GM12878 (cell line): ENCODE measurements at regions not wholly inside any gene's neighbourhood (a gene's known extent, or its start where the extent isn't known, plus 50 kb on each side); places are given as distances from the start of the nearest gene placed in this dataset.

Experiments used
- ATAC-seq: fragments of 200-7000 bp; cut with Tn5 transposase; 3 replicates; pipeline ENCODE4 v1.9.1; 2020; ENCODE audit warnings: mild to moderate bottlenecking, moderate library complexity
- BruUV-seq: library from RNA; stranded (reverse); fragments of 400-500 nt; replicated peaks from 2 replicates; lab custom pipeline; 2021; lab: Mats Ljungman, UMichigan
- CTCF ChIA-PET: fragments of 300-600 bp; sonication (Branson Sonifier 250); formaldehyde crosslinking; extraction: SDS; loops from one replicate; lab custom pipeline; 2021; ENCODE audit warnings: inconsistent platforms; lab: Yijun Ruan, JAX
- POLR2A ChIA-PET: fragments of 350-600 bp; formaldehyde crosslinking; extraction: SDS; loops from one replicate; lab custom pipeline; 2021; ENCODE audit warnings: inconsistent platforms; lab: Charles Lee
- RAD21 ChIA-PET: fragments of 300-600 bp; sonication (Branson Sonifier 250); formaldehyde crosslinking; loops from one replicate; lab custom pipeline; 2023; ENCODE audit warnings: antibody characterized with exemption; ENCODE audit not compliant: unreplicated experiment; lab: Charles Lee
- SMC1A ChIA-PET: fragments of 300-600 bp; sonication (Branson Sonifier 250); formaldehyde crosslinking; loops from one replicate; lab custom pipeline; 2023; ENCODE audit not compliant: unreplicated experiment, uncharacterized antibody; lab: Charles Lee
- DNase-seq: peaks from one replicate; pipeline ENCODE4 v3.0.0-alpha.2; 2011; ENCODE audit warnings: low read depth, low spot score
- FAIRE-seq: peaks from 3 replicates; lab custom pipeline; 2011; peaks lifted over from hg19 to GRCh38; lab: Jason Lieb, UNC
- H2AFZ ChIP-seq: 2 replicates; pipeline ENCODE4 v1.6.0; 2011; ENCODE audit warnings: low read depth, low read length, control low read depth; ENCODE audit not compliant: control insufficient read depth
- H3K27ac ChIP-seq: 2 replicates; pipeline ENCODE4 v1.5.1; 2011; ENCODE audit warnings: control low read depth; ENCODE audit not compliant: control insufficient read depth, insufficient read depth
- H3K27me3 ChIP-seq, 2 experiments: replicated peaks in 1 of 2; 2 replicates each; pipeline versions ENCODE4 v1.6.0 to v1.6.1; 2011; ENCODE audit warnings: low read length in 1 of 2; ENCODE audit not compliant: control insufficient read depth in 2 of 2, insufficient read depth in 2 of 2
- H3K36me3 ChIP-seq, 2 experiments: 2 replicates each; pipeline ENCODE4 v1.5.1; 2011; ENCODE audit warnings: low read length in 1 of 2; ENCODE audit not compliant: control insufficient read depth in 2 of 2, insufficient read depth in 2 of 2
- H3K4me1 ChIP-seq: 2 replicates; pipeline ENCODE4 v1.6.1; 2011; ENCODE audit warnings: mild to moderate bottlenecking, low read length, moderate library complexity, mixed read lengths; ENCODE audit not compliant: control insufficient read depth, insufficient read depth
- H3K4me2 ChIP-seq: 2 replicates; pipeline ENCODE4 v1.6.0; 2011; ENCODE audit warnings: control low read depth; ENCODE audit not compliant: control insufficient read depth, insufficient read depth
- H3K4me3 ChIP-seq: fragments of 200-600 bp; sonication (generic); 2 replicates; pipeline ENCODE4 v1.5.1; 2016
- H3K79me2 ChIP-seq: 2 replicates; pipeline ENCODE4 v1.6.0; 2011; ENCODE audit warnings: low read length; ENCODE audit not compliant: control insufficient read depth, insufficient read depth
- H3K9ac ChIP-seq: 2 replicates; pipeline ENCODE4 v1.8.0; 2011; ENCODE audit warnings: low read length, control low read depth, mixed read lengths; ENCODE audit not compliant: control insufficient read depth, insufficient read depth
- H3K9me3 ChIP-seq: replicated peaks from 3 replicates; pipeline ENCODE4 v1.5.1; 2011; ENCODE audit warnings: mild to moderate bottlenecking, low read length; ENCODE audit not compliant: control insufficient read depth, insufficient read depth
- H4K20me1 ChIP-seq: 2 replicates; pipeline ENCODE4 v1.6.0; 2011; ENCODE audit not compliant: control insufficient read depth, insufficient read depth
- ATF7 ChIP-seq: fragments of 450-650 bp; IDR thresholded peaks from 2 replicates; pipeline ENCODE4 v1.6.1; 2016; ENCODE audit warnings: low read depth, mild to moderate bottlenecking
- BHLHE40 ChIP-seq, 2 experiments: fragments of 450-650 bp in 1 of 2; IDR thresholded peaks; 2 replicates each; pipeline ENCODE4 v1.6.1; 2011 to 2017; ENCODE audit warnings: low read depth in 2 of 2, borderline replicate concordance in 1 of 2, improper control_type of control experiment in 1 of 2, low read length in 1 of 2, mild to moderate bottlenecking in 1 of 2
- EP300 ChIP-seq, 2 experiments: fragments of 150-350 bp in 1 of 2; IDR thresholded peaks; 2 replicates each; pipeline ENCODE4 v1.6.1; 2011 to 2012; ENCODE audit warnings: low read depth in 2 of 2, low read length in 2 of 2, borderline replicate concordance in 1 of 2, improper control_type of control experiment in 1 of 2, inconsistent platforms in 1 of 2; ENCODE audit not compliant: control insufficient read depth in 1 of 2
- FOXM1 ChIP-seq: IDR thresholded peaks from 2 replicates; pipeline ENCODE4 v1.6.1; 2012; ENCODE audit warnings: low read depth, mild to moderate bottlenecking, inconsistent platforms, low read length, moderate library complexity
- MLLT1 ChIP-seq: fragments of 450-650 bp; IDR thresholded peaks from 2 replicates; pipeline ENCODE4 v1.6.1; 2016; ENCODE audit warnings: mild to moderate bottlenecking
- PAX8 ChIP-seq: fragments of 450-650 bp; IDR thresholded peaks from 2 replicates; pipeline ENCODE4 v1.6.1; 2017; ENCODE audit warnings: mild to moderate bottlenecking, moderate library complexity
- RAD51 ChIP-seq: fragments of 450-650 bp; IDR thresholded peaks from 2 replicates; pipeline ENCODE4 v1.6.1; 2016; ENCODE audit warnings: moderate library complexity, mild to moderate bottlenecking, inconsistent platforms
- RUNX3 ChIP-seq: IDR thresholded peaks from 2 replicates; pipeline ENCODE4 v1.6.1; 2012; ENCODE audit warnings: low read length, inconsistent platforms
- TARDBP ChIP-seq: IDR thresholded peaks from 2 replicates; pipeline ENCODE4 v1.6.1; 2016; ENCODE audit warnings: borderline replicate concordance
- TBL1XR1 ChIP-seq: IDR thresholded peaks from 2 replicates; pipeline ENCODE4 v1.6.1; 2012; ENCODE audit warnings: low read depth, low read length, improper control_type of control experiment
- YY1 ChIP-seq: IDR thresholded peaks from 2 replicates; pipeline ENCODE4 v1.6.1; 2011; ENCODE audit warnings: low read depth, mild to moderate bottlenecking, low read length
- ZNF207 ChIP-seq: fragments of 450-650 bp; IDR thresholded peaks from 2 replicates; pipeline ENCODE4 v1.6.1; 2014; ENCODE audit warnings: antibody characterized with exemption, mild to moderate bottlenecking, borderline replicate concordance
- ZNF622 ChIP-seq: fragments of 450-650 bp; IDR thresholded peaks from 2 replicates; pipeline ENCODE4 v1.6.1; 2017; ENCODE audit warnings: mild to moderate bottlenecking, inconsistent platforms
- WGBS: methylation state at CpG from one replicate; pipeline ENCODE4 v1.1.6; 2016; ENCODE audit warnings: low lambda C conversion rate; ENCODE audit not compliant: insufficient replicate concordance, insufficient coverage; ENCODE audit errors: missing lambda C conversion rate; 5-methylcytosine and 5-hydroxymethylcytosine counted together
- in situ Hi-C: fragments of 300-500 bp; cut with MboI; formaldehyde crosslinking; loops from 9 replicates; pipeline ENCODE4 v1.14.3; 2018; ENCODE audit warnings: mixed read lengths
- intact Hi-C: fragments of 100-400 bp; cut with micrococcal nuclease; formaldehyde crosslinking; loops from one replicate; pipeline ENCODE4 v1.14.2; 2022; ENCODE audit not compliant: unreplicated experiment
- TF ChIP-seq, protein P1 (sequence below): IDR thresholded peaks from 2 replicates; pipeline ENCODE4 v1.6.1; 2011; ENCODE audit warnings: mild to moderate bottlenecking, low read depth, low read length, moderate library complexity; ENCODE audit not compliant: insufficient replicate concordance
- TF ChIP-seq, protein P2 (sequence below): IDR thresholded peaks from 2 replicates; pipeline ENCODE4 v1.6.1; 2012; ENCODE audit warnings: low read depth, low read length, improper control_type of control experiment
- TF ChIP-seq, protein P3 (sequence below): fragments of 450-650 bp; IDR thresholded peaks from 2 replicates; pipeline ENCODE4 v1.6.1; 2017; ENCODE audit warnings: mild to moderate bottlenecking, moderate library complexity

DNA sequence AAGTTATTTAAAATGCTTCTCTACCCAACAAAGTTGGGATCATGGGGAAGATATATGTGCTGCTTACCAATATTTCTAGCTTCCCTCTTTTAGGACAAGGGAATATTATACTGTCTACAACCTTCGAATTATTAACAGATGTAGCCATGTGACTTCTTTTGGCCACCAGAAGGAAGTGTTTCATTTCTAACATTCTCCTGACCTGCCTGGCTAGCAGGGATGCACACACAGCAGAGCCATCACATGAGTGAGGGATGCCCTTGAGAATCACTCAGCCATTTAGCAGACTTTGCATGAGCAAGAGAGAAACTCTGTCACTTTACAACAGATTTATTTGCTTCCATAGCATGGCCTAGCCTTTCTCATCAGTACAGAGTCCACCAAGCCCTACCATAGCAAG, 230.7 kb upstream of the MARCKS start:
- ATAC-seq (peak; percentile 42), DNase-seq (no peak), FAIRE-seq (peak; percentile 73)
- H3K4me2 ChIP-seq = peak overlapping the region; percentile 99
- CTCF ChIA-PET = interaction anchor here (0.6 to 15.8 kb wide), 11 partner anchors 10 to 473 kb away, joined by 3 to 146 read pairs (median 5); no protein-coding TSS in a partner anchor
- WGBS = 0% methylated on average over 1 of the region's 1 CpG
- POLR2A ChIA-PET = interaction anchor here (1.0 to 15.9 kb wide), 9 partner anchors 8 to 338 kb away, joined by 3 to 304 read pairs (median 6); no protein-coding TSS in a partner anchor
- H3K9ac ChIP-seq = peak overlapping the region; percentile 5; the same call in 1 of the 2 replicates
- H3K79me2 ChIP-seq = peaks cover 26% of the 10 kb centered on the region
- no TSS peak for BruUV-seq
- RAD21 ChIA-PET = interaction anchor here (0.7 to 14.0 kb wide), 26 partner anchors 8 to 746 kb away, joined by 3 to 395 read pairs (median 5); no protein-coding TSS in a partner anchor
- no peaks in the 10 kb centered on the region for H3K27me3 ChIP-seq
- intact Hi-C loops = loop anchor here (1.0 to 5.0 kb wide), 2 partner anchors 64 to 249 kb away; no protein-coding TSS in a partner anchor
- peaks cover 68% of the 10 kb centered on the region for H3K4me1 ChIP-seq
- no peaks in the 10 kb centered on the region for H3K36me3 ChIP-seq
- SMC1A ChIA-PET = interaction anchor here (0.8 to 15.5 kb wide), 33 partner anchors 7 to 339 kb away, joined by 3 to 489 read pairs (median 6); no protein-coding TSS in a partner anchor
- H3K27ac ChIP-seq = peak overlapping the region; percentile 100
- no peaks in the 10 kb centered on the region for H4K20me1 ChIP-seq
- H3K9me3 ChIP-seq = no peaks in the 10 kb centered on the region
- peak overlapping the region; percentile 25; the same call in 1 of the 2 replicates for H3K4me3 ChIP-seq
- H2AFZ ChIP-seq = no peak overlapping the region; the same call in 1 of the 2 replicates
- in situ Hi-C loops = loop anchor here (25.0 kb wide), 2 partner anchors 1789 to 1889 kb away; no protein-coding TSS in a partner anchor
- TF ChIP-seq BHLHE40 (IDR thresholded peaks at IDR 0.05; ENCODE audit: borderline replicate concordance in 1 of 2, low read depth in 2 of 2, low read length in 1 of 2) = peak; percentile 58 to 64; a peak in 3 of 4 replicates
- no peak for TF ChIP-seq ATF7
- TF ChIP-seq, protein P1, sequence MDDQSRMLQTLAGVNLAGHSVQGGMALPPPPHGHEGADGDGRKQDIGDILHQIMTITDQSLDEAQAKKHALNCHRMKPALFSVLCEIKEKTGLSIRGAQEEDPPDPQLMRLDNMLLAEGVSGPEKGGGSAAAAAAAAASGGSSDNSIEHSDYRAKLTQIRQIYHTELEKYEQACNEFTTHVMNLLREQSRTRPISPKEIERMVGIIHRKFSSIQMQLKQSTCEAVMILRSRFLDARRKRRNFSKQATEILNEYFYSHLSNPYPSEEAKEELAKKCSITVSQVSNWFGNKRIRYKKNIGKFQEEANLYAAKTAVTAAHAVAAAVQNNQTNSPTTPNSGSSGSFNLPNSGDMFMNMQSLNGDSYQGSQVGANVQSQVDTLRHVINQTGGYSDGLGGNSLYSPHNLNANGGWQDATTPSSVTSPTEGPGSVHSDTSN = no peak
- TF ChIP-seq MLLT1 = no peak
- TF ChIP-seq, protein P2, sequence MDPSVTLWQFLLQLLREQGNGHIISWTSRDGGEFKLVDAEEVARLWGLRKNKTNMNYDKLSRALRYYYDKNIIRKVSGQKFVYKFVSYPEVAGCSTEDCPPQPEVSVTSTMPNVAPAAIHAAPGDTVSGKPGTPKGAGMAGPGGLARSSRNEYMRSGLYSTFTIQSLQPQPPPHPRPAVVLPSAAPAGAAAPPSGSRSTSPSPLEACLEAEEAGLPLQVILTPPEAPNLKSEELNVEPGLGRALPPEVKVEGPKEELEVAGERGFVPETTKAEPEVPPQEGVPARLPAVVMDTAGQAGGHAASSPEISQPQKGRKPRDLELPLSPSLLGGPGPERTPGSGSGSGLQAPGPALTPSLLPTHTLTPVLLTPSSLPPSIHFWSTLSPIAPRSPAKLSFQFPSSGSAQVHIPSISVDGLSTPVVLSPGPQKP = no peak
- TF ChIP-seq ZNF207 = no peak
- TF ChIP-seq TARDBP = no peak
- TF ChIP-seq ZNF622 = no peak
- TF ChIP-seq PAX8 = no peak
- TF ChIP-seq RAD51 = peak; percentile 76
- no peak for TF ChIP-seq FOXM1
- TF ChIP-seq RUNX3 = no peak; the same call in 1 of the 2 replicates
- TF ChIP-seq, protein P3, sequence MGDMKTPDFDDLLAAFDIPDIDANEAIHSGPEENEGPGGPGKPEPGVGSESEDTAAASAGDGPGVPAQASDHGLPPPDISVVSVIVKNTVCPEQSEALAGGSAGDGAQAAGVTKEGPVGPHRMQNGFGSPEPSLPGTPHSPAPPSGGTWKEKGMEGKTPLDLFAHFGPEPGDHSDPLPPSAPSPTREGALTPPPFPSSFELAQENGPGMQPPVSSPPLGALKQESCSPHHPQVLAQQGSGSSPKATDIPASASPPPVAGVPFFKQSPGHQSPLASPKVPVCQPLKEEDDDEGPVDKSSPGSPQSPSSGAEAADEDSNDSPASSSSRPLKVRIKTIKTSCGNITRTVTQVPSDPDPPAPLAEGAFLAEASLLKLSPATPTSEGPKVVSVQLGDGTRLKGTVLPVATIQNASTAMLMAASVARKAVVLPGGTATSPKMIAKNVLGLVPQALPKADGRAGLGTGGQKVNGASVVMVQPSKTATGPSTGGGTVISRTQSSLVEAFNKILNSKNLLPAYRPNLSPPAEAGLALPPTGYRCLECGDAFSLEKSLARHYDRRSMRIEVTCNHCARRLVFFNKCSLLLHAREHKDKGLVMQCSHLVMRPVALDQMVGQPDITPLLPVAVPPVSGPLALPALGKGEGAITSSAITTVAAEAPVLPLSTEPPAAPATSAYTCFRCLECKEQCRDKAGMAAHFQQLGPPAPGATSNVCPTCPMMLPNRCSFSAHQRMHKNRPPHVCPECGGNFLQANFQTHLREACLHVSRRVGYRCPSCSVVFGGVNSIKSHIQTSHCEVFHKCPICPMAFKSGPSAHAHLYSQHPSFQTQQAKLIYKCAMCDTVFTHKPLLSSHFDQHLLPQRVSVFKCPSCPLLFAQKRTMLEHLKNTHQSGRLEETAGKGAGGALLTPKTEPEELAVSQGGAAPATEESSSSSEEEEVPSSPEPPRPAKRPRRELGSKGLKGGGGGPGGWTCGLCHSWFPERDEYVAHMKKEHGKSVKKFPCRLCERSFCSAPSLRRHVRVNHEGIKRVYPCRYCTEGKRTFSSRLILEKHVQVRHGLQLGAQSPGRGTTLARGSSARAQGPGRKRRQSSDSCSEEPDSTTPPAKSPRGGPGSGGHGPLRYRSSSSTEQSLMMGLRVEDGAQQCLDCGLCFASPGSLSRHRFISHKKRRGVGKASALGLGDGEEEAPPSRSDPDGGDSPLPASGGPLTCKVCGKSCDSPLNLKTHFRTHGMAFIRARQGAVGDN = peak; percentile 77
- no peak for TF ChIP-seq TBL1XR1
- TF ChIP-seq YY1 = peak; percentile 39; the same call in 1 of the 2 replicates
- TF ChIP-seq EP300 (IDR thresholded peaks at IDR 0.05; ENCODE audit: borderline replicate concordance in 1 of 2, control insufficient read depth in 1 of 2, low read depth in 2 of 2, low read length in 2 of 2) = 0 out of 4 replicates have a peak, but pooled peaks of 1 of the 2 experiments have one; percentile 11
